ENCODE measurements at regions not wholly inside any gene's neighbourhood (a gene's known extent, or its start where the extent isn't known, plus 50 kb on each side); places are given as distances from the start of the nearest gene placed in this dataset.

GRCh38 chr6:19137505-19137904 is 699.7 kb upstream of the ID4 start:
- intact Hi-C loops (cut with micrococcal nuclease), result no loop called here
- no peaks in the 10 kb centered on the region for H3K36me3 ChIP-seq (ENCODE audit: control insufficient read depth, insufficient read depth, low read length)
- no peak overlapping the region for H2AK9ac ChIP-seq (replicated peaks; ENCODE audit: low read depth, low read length, poor library complexity)
- H3K27me3 ChIP-seq (ENCODE audit: control insufficient read depth, insufficient read depth, low read length), result no peaks in the 10 kb centered on the region
- H2AFZ ChIP-seq (replicated peaks; ENCODE audit: low read length, poor library complexity), result no peak overlapping the region
- H3K4me2 ChIP-seq (ENCODE audit: low read depth, low read length), result no peak overlapping the region
- H3K56ac ChIP-seq (ENCODE audit: extremely low read depth, insufficient read depth, low read length), result no peak overlapping the region
- DNase-seq (no peak), ATAC-seq (ENCODE audit: low read depth) (no peak)
- H3K79me1 ChIP-seq (ENCODE audit: low read depth in 1 of 2, low read length in 2 of 2), result no peaks in the 10 kb centered on the region
- no peak for TF ChIP-seq MAZ (IDR thresholded peaks at IDR 0.05; ENCODE audit: borderline replicate concordance, low read depth, low read length)
- TF ChIP-seq FOS (IDR thresholded peaks at IDR 0.05; ENCODE audit: low read depth, low read length), result no peak
- no peak for TF ChIP-seq NFE2L2 (IDR thresholded peaks at IDR 0.05; ENCODE audit: low read depth, low read length)
- no peak for TF ChIP-seq ELK1 (IDR thresholded peaks at IDR 0.05; ENCODE audit: borderline replicate concordance, low read depth, low read length)
- no peak for TF ChIP-seq RFX5 (IDR thresholded peaks at IDR 0.05; ENCODE audit: low read depth, low read length)
- no peak for TF ChIP-seq CHD1 (IDR thresholded peaks at IDR 0.05; ENCODE audit: low read depth, low read length)
- TF ChIP-seq RCOR1 (IDR thresholded peaks at IDR 0.05; ENCODE audit: insufficient replicate concordance, low read length), result no peak
- TF ChIP-seq MXI1 (IDR thresholded peaks at IDR 0.05; ENCODE audit: borderline replicate concordance, low read depth, low read length), result no peak
- TF ChIP-seq, protein P1, sequence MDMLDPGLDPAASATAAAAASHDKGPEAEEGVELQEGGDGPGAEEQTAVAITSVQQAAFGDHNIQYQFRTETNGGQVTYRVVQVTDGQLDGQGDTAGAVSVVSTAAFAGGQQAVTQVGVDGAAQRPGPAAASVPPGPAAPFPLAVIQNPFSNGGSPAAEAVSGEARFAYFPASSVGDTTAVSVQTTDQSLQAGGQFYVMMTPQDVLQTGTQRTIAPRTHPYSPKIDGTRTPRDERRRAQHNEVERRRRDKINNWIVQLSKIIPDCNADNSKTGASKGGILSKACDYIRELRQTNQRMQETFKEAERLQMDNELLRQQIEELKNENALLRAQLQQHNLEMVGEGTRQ (IDR thresholded peaks at IDR 0.05; ENCODE audit: low read depth, low read length), result no peak
- TF ChIP-seq CEBPB (IDR thresholded peaks at IDR 0.05; ENCODE audit: low read depth, low read length), result no peak
- TF ChIP-seq SMC3 (IDR thresholded peaks at IDR 0.05; ENCODE audit: low read depth, low read length), result no peak
- TF ChIP-seq POLR2A (IDR thresholded peaks at IDR 0.05; ENCODE audit: low read depth, low read length), result no peak
- TF ChIP-seq BHLHE40 (IDR thresholded peaks at IDR 0.05; ENCODE audit: low read depth, low read length), result no peak
- no peak for TF ChIP-seq MAFK (IDR thresholded peaks at IDR 0.05; ENCODE audit: low read depth, low read length)
- BruUV-seq (replicated peaks), result no TSS peak
- H4K5ac ChIP-seq (ENCODE audit: low read depth, low read length), result no peak overlapping the region
- H3K4me1 ChIP-seq (ENCODE audit: control insufficient read depth, insufficient read depth, low read length), result no peaks in the 10 kb centered on the region
- in situ Hi-C loops (cut with MboI; ENCODE audit: low sequenced_read_pairs), result no loop called here
- no peak overlapping the region for H3K9ac ChIP-seq (ENCODE audit: low read depth, low read length)
- no peak overlapping the region for H3K4ac ChIP-seq (ENCODE audit: low read depth, low read length)
- H2BK15ac ChIP-seq (ENCODE audit: low read depth, low read length), result no peak overlapping the region
- H4K8ac ChIP-seq (ENCODE audit: low read depth in 2 of 2, low read length in 2 of 2), result no peak overlapping the region
- no peak overlapping the region for H3K4me3 ChIP-seq (ENCODE audit: insufficient read depth, low read depth, low read length)
- H4K91ac ChIP-seq (ENCODE audit: insufficient read depth, low read depth, low read length), result no peak overlapping the region
- H2BK20ac ChIP-seq (ENCODE audit: low read depth, low read length), result no peak overlapping the region
- 70% methylated on average over 2 of the region's 4 CpGs; no CpG with 5 or more reads in 1 of the 2 experiments for WGBS, 2 experiments (ENCODE audit: extremely low coverage in 2 of 2, insufficient read length in 1 of 2)
- peaks cover 12% of the 10 kb centered on the region for H3K9me3 ChIP-seq (ENCODE audit: control insufficient read depth, insufficient read depth, low read length)
- H3K14ac ChIP-seq (replicated peaks; ENCODE audit: low read depth, low read length), result no peak overlapping the region
- no peak overlapping the region for H3K18ac ChIP-seq (ENCODE audit: low read depth, low read length)
- H2BK5ac ChIP-seq (ENCODE audit: low read depth, low read length, poor library complexity, severe bottlenecking), result no peak overlapping the region
- H2BK120ac ChIP-seq (ENCODE audit: low read depth, low read length), result no peak overlapping the region
- H3K9me1 ChIP-seq (ENCODE audit: insufficient read depth, low read length), result no peaks in the 10 kb centered on the region
- CTCF ChIA-PET, result no interaction called here
- dilution Hi-C loops (cut with HindIII; ENCODE audit: low sequenced_read_pairs, unreplicated experiment), result no loop called here
- POLR2A ChIA-PET (ENCODE audit: unreplicated experiment), result no interaction called here
- no peaks in the 10 kb centered on the region for H4K20me1 ChIP-seq (ENCODE audit: insufficient read depth, low read length)
- no peak overlapping the region for H3K23ac ChIP-seq (ENCODE audit: low read depth, low read length)
- H2AK5ac ChIP-seq (ENCODE audit: low read depth, low read length), result no peak overlapping the region
- no peak overlapping the region for H3K27ac ChIP-seq (ENCODE audit: insufficient read depth, low read length)

Measured in IMR-90 (cell line).